Activated naive CD4-positive, alpha-beta T cell treated with anti-CD3 and anti-CD28 coated beads for 36 hours (primary cell): ENCODE measurements at regions not wholly inside any gene's neighbourhood (a gene's known extent, or its start where the extent isn't known, plus 50 kb on each side); places are given as distances from the start of the nearest gene placed in this dataset.
"Not testable (repeated sequence)": the region's sequence is repeated elsewhere in the genome, so short reads cannot be mapped to it uniquely, and the experiment has no call there.

ENCODE experiments used
- CTCF ChIA-PET: fragments of 350-600 bp; sonication (Branson Sonifier 250); formaldehyde crosslinking; loops from one replicate; lab custom pipeline; 2021; ENCODE audit warnings: antibody characterized with exemption; lab: Charles Lee
- DNase-seq: peaks from one replicate; pipeline ENCODE4 v3.0.0-alpha.2; 2020
- H3K27ac Mint-ChIP-seq: one replicate; pipeline ENCODE4 v1.8.0; 2021; ENCODE audit warnings: mild to moderate bottlenecking, mixed read lengths
- H3K27me3 Mint-ChIP-seq: one replicate; pipeline ENCODE4 v1.8.0; 2021; ENCODE audit warnings: low read depth, mixed read lengths
- H3K36me3 Mint-ChIP-seq: one replicate; pipeline ENCODE4 v1.8.0; 2021; ENCODE audit warnings: low read depth, mixed read lengths
- H3K4me1 Mint-ChIP-seq: one replicate; pipeline ENCODE4 v1.8.0; 2021; ENCODE audit warnings: low read depth, mixed read lengths
- H3K4me3 Mint-ChIP-seq: one replicate; pipeline ENCODE4 v1.8.0; 2021; ENCODE audit warnings: mild to moderate bottlenecking, moderate library complexity, mixed read lengths
- H3K9me3 Mint-ChIP-seq: one replicate; pipeline ENCODE4 v1.8.0; 2021; ENCODE audit warnings: mixed read lengths
- intact Hi-C: fragments of 100-400 bp; cut with micrococcal nuclease; formaldehyde crosslinking; loops from one replicate; pipeline ENCODE4 v1.15.1; 2023

DNA sequence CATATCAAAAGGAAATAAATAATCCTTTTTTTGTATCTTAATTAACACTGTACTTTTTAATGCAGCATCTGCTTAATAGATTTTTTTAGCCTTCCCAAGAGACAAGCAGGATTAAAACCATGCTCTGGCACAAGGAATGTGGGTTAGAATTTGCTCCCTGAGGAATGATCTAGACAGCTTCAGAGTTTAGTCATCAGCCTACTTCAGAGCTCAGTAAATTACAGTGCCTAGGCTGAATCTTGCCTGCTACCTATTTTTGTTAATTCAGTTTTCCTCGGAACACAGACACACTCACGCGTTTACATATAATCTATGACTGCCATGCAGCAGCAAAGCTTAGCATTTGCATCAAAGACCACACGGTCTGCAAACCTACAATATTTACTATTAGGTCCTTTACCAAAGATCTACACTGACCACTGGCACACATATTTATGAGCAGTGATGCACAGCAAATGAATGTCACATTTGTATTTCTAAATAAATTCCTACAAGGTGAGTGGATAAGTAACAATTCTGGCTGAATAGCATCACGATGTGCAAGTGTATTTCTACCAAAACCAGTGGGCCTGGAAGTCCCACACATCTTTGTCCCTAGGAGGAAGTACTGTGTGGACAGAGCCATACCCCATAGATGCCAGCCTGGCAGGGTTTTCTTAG lies 309.8 kb upstream of the TMEM132C start:
- Mint-ChIP-seq H3K4me1 (no peaks in the 10 kb centered on the region), H3K9me3 (peaks cover 3% of the 10 kb centered on the region), H3K27me3 (no peaks in the 10 kb centered on the region), H3K4me3 (no peak overlapping the region), H3K36me3 (no peaks in the 10 kb centered on the region), H3K27ac (no peak overlapping the region)
- CTCF ChIA-PET, result no interaction called here
- no peak for DNase-seq
- intact Hi-C loops, result no loop called here

DNA sequence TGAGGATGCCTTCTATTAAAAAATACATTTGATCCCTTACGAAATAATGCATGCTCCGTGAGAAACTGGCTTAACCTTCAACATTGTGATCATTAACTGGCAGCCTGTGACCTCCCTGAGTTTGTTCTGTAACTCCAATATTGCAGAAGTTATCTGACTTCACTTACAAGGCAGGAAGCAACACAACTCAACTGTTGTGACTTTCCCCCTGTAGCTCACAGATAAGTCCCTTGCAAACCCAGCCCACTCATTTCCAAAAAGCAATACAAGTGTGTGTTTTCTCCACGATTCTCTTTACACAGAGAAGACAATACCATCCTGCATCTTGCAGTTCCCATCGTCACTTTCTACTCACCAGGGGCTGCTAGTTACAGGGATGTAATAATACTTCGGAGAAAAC lies 304.7 kb upstream of the TMEM132C start:
- intact Hi-C loops, result no loop called here
- Mint-ChIP-seq H3K4me3 (no peak overlapping the region), H3K27ac (no peak overlapping the region), H3K36me3 (no peaks in the 10 kb centered on the region), H3K27me3 (no peaks in the 10 kb centered on the region), H3K9me3 (peaks cover 12% of the 10 kb centered on the region), H3K4me1 (no peaks in the 10 kb centered on the region)
- no peak for DNase-seq
- CTCF ChIA-PET, result no interaction called here

DNA sequence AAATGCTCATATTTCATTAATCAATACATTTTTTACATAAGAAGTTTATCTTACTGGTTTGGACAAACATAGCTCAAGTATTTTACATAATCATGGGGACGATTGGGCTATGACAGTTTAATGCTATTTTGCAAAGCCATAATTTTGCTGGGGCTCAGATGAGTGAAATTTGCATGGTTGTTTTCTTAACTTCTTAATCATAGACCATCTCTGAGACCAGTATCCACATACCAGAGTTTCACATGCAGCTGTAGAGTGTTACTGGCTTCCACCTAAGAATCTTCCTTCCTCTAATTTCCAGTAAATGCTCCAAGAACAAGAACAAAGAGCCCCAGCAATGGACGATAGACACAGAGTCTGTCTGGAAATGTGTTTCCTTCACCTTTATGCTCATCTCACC lies 303.0 kb upstream of the TMEM132C start:
- Mint-ChIP-seq H3K9me3 (peaks cover 18% of the 10 kb centered on the region), H3K36me3 (no peaks in the 10 kb centered on the region), H3K4me3 (no peak overlapping the region), H3K27me3 (no peaks in the 10 kb centered on the region), H3K27ac (no peak overlapping the region), H3K4me1 (no peaks in the 10 kb centered on the region)
- DNase-seq, result no peak
- intact Hi-C loops, result no loop called here
- CTCF ChIA-PET, result interaction anchor here (1.2 kb wide), 1 partner anchor 150 kb away, joined by 3 read pairs; no protein-coding TSS in a partner anchor

DNA sequence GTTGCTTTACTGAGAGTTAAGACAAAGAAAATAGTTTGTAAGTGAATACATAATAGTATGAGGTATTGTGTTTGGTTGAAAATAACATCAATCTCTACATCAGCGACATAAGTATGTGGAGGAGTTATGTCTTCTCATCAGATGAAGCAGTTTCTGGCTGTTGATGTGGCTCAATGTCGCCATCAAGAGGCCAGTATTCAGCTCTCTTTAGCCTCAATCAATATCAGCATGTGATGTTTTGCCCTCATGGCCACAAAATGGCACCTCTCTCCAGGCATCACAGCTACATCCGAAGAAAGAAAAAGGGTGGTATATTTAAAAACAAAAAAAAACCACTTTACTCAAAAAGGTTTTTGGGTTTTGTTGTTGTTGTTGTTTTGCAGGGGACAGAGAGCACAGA lies 302.3 kb upstream of the TMEM132C start:
- H3K27ac Mint-ChIP-seq, result no peak overlapping the region
- no peaks in the 10 kb centered on the region for H3K36me3 Mint-ChIP-seq
- H3K27me3 Mint-ChIP-seq, result no peaks in the 10 kb centered on the region
- no peak for DNase-seq
- intact Hi-C loops, result no loop called here
- CTCF ChIA-PET, result no interaction called here
- H3K4me1 Mint-ChIP-seq, result no peaks in the 10 kb centered on the region
- no peak overlapping the region for H3K4me3 Mint-ChIP-seq
- H3K9me3 Mint-ChIP-seq, result peaks cover 18% of the 10 kb centered on the region

DNA sequence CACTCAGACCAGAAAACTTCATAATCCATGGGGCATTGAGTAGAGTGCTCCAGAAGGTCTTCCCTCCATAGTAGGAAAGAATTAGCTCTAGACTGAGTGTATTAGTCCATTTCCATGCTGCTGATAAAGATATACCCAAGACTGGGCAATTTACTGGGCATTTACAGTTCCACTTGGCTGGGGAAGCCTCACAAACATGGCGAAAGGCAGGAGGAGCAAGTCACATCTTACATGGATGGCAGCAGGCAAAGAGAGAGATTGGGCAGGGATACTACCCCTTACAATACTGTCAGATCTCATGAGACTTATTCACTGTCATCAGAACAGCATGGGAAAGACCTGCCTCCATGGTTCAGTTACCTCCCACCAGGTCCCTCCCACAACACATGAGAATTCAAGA lies 300.6 kb upstream of the TMEM132C start:
- DNase-seq, result no peak
- Mint-ChIP-seq H3K9me3 (peaks cover 18% of the 10 kb centered on the region), H3K4me1 (no peaks in the 10 kb centered on the region), H3K27me3 (no peaks in the 10 kb centered on the region), H3K36me3 (no peaks in the 10 kb centered on the region), H3K4me3 (no peak overlapping the region), H3K27ac (no peak overlapping the region)
- intact Hi-C loops, result no loop called here
- CTCF ChIA-PET, result no interaction called here

DNA sequence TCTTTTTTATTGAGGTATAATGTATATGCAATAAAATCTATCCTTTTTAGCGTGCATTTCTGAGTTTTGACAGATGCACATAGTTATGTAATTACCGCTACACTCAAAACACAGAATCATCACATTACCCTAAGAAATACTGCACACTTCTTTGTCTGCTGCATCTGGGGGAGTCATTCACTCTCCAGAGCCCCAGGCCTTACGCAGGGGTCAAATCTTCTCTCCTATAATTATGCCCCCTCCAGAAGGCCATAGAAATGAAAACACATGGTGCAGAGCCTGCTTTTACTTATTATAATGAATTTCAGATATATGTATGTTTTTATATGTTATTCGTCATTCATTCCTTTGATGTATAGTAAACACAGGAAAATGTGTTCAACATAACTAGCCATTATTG lies 296.5 kb upstream of the TMEM132C start:
- H3K27me3 Mint-ChIP-seq, result no peaks in the 10 kb centered on the region
- H3K4me1 Mint-ChIP-seq, result no peaks in the 10 kb centered on the region
- no peak for DNase-seq
- H3K9me3 Mint-ChIP-seq, result peaks cover 20% of the 10 kb centered on the region
- no peak overlapping the region for H3K27ac Mint-ChIP-seq
- no peaks in the 10 kb centered on the region for H3K36me3 Mint-ChIP-seq
- CTCF ChIA-PET, result no interaction called here
- H3K4me3 Mint-ChIP-seq, result no peak overlapping the region
- intact Hi-C loops, result no loop called here

DNA sequence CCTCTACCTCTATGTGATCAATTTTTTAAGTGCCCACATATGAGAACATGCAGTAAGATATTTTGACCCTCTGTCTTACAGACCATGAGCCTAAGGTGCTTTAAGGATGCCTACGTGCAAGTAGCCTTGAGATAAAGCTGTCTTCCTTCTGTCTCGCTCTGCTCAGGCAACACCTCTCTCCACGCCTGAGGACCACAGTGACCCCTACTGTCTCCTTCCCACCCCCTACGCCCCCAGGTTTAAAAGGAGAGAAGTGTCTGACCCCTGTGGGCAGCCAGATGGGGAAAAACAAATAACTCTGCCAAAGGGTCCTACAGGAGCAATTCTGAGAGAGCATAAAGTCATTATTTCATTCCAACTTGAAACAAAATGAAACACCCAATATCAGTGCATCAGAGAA lies 286.4 kb upstream of the TMEM132C start:
- no peak overlapping the region for H3K27ac Mint-ChIP-seq
- CTCF ChIA-PET, result no interaction called here
- H3K4me1 Mint-ChIP-seq, result no peaks in the 10 kb centered on the region

DNA sequence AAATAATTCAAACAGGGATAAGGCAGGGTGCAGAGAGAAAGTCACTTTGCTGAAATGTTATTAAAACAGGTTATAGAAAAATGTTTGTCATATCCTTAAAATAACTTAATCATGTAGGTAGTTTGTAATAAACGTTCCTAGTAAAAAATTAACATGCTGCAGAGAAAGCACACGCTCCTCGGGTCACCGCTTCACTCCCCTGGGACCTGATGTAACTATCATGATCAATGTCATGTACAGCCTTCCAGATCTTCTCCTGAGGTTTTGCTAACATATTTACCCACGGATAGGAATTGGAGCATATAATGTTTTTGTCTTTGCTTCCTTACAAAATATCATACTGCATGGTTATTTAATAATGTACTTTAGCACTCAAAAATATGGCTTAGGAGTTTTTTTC lies 285.1 kb upstream of the TMEM132C start:
- H3K9me3 Mint-ChIP-seq, result peaks cover 14% of the 10 kb centered on the region
- DNase-seq, result no peak
- intact Hi-C loops, result no loop called here
- H3K36me3 Mint-ChIP-seq, result no peaks in the 10 kb centered on the region
- no peak overlapping the region for H3K27ac Mint-ChIP-seq
- H3K4me1 Mint-ChIP-seq, result no peaks in the 10 kb centered on the region
- H3K27me3 Mint-ChIP-seq, result no peaks in the 10 kb centered on the region
- CTCF ChIA-PET, result no interaction called here
- no peak overlapping the region for H3K4me3 Mint-ChIP-seq

More for the DNA sequence above, 286.4 kb upstream of the TMEM132C start:
- no peaks in the 10 kb centered on the region for H3K36me3 Mint-ChIP-seq
- no peak for DNase-seq
- intact Hi-C loops, result no loop called here
- H3K9me3 Mint-ChIP-seq, result peaks cover 15% of the 10 kb centered on the region
- no peak overlapping the region for H3K4me3 Mint-ChIP-seq
- H3K27me3 Mint-ChIP-seq, result no peaks in the 10 kb centered on the region

DNA sequence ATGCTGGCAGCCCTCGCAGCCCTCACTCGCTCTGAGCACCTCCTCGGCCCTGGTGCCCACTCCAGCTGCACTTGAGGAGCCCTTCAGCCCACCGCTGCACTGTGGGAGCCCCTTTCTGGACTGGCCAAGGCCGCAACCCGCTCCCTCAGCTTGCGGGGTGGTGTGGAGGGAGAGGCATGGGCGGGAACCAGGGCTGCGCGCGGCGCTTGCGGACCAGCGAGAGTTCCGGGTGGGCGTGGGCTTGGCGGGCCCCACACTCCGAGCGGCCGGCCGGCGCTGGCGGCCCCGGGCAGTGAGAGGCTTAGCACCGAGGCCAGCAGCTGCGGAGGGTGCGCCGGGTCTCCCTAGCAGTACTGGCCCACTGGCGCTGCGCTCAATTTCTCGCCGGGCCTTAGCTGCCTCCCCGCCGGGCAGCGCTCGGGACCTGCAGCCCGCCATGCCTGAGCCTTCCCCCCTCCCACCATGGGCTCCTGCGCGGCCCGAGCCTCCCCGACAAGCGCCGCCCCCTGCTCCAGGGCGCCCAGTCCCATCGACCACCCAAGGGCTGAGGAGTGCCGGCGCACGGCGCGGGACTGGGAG lies 283.7 kb upstream of the TMEM132C start:
- DNase-seq, H3K4me1 Mint-ChIP-seq, H3K36me3 Mint-ChIP-seq, H3K27me3 Mint-ChIP-seq, CTCF ChIA-PET, H3K27ac Mint-ChIP-seq, H3K9me3 Mint-ChIP-seq, H3K4me3 Mint-ChIP-seq, intact Hi-C loops: not testable (repeated sequence)

DNA sequence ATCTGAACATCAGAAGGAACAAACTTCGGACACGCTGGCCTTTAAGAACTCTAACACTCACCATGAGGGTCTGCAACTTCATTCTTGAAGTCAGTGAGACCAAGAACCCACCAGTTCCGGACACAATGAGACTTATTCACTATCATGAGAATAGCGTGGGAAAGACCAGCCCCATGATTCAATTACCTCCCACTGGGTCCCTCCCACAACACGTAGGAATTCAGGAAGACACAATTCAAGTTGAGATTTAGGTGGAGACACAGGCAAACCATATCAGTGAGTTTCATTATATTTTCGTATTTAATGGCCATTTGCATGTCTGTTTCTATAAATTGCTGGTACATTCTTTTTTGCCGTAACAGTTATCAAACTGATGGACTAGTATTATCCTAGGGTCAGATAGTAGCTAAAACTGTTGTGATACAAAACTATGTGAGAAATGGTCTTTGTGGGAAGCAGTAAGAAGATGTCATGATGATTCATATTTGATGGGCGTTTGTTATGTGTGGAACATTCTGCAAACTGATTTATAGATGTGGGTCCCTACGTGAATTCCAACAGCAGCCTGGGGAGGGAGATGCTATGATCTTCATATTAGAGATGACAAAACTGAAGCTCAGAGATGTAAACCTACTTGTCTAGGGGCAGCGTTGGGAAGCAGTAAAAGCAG lies 282.4 kb upstream of the TMEM132C start:
- no peaks in the 10 kb centered on the region for H3K27me3 Mint-ChIP-seq
- no peak for DNase-seq
- no peak overlapping the region for H3K27ac Mint-ChIP-seq
- intact Hi-C loops, result no loop called here
- no peaks in the 10 kb centered on the region for H3K4me1 Mint-ChIP-seq
- CTCF ChIA-PET, result no interaction called here
- H3K9me3 Mint-ChIP-seq, result peaks cover 4% of the 10 kb centered on the region
- H3K36me3 Mint-ChIP-seq, result no peaks in the 10 kb centered on the region
- H3K4me3 Mint-ChIP-seq, result no peak overlapping the region

DNA sequence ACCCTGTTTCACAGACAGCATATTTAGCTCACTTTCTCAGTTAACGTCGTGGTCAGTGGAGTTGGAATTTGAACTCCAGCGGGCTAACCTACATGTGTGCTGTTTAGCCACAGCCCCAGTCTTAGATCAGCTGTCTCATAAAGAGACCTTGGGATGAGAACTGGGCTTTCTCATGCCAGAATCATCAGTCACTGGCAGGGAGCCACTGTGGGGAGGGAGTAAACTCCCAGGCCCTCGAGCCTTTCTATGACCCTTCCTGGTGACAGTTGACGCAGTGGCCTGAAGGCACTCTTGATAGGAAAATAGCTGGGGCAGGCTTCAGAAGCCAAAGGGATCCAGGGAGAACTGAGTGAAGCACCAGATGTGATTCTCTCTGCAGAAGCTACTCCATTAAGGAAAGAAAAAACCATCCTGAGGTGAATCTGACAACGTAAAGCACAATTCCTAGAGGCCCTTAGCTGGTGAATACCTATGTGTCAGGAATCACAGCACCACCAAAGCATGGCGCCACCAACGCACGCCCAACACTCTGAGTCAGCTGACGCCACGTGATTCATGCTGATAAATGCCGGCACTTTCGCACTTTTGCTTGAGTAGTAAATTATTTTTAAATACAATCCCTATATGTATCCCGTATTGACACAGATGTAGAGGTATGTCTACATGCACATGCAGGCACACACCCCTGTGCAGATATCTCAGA lies 279.6 kb upstream of the TMEM132C start:
- DNase-seq, result no peak
- CTCF ChIA-PET, result no interaction called here
- Mint-ChIP-seq H3K4me3 (no peak overlapping the region), H3K9me3 (peaks cover 1% of the 10 kb centered on the region), H3K27me3 (no peaks in the 10 kb centered on the region), H3K36me3 (no peaks in the 10 kb centered on the region), H3K27ac (no peak overlapping the region), H3K4me1 (no peaks in the 10 kb centered on the region)
- intact Hi-C loops, result no loop called here

DNA sequence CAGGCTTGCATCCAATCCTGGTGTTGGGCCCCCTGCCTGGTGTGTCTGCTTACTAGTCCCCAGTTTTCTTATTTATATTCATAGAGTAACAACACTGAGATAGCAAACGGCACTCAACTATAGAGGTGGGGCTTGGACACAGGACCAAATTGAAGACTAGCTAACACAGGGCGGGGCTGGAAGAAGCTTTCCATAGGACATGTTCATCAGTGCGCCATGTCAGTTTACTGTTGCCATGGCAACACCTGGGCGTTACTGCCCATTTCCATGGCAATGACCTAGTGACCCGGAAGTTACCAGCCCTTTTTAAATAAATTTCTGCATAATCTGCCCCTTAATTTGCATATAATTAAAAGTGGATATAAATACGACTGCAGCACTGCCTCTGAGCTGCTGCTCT lies 275.5 kb upstream of the TMEM132C start:
- Mint-ChIP-seq H3K4me1 (no peaks in the 10 kb centered on the region), H3K27me3 (no peaks in the 10 kb centered on the region), H3K9me3 (peaks cover 3% of the 10 kb centered on the region), H3K27ac (no peak overlapping the region), H3K36me3 (no peaks in the 10 kb centered on the region), H3K4me3 (no peak overlapping the region)
- intact Hi-C loops, result no loop called here
- CTCF ChIA-PET, result no interaction called here
- DNase-seq, result no peak
